ENCODE measurements at regions not wholly inside any gene's neighbourhood (a gene's known extent, or its start where the extent isn't known, plus 50 kb on each side); places are given as distances from the start of the nearest gene placed in this dataset.

- Histone ChIP-seq H3K27ac (ENCODE audit: low read depth) (no peak overlapping the region), H4K20me1 (replicated peaks; ENCODE audit: insufficient read depth) (no peaks in the 10 kb centered on the region), H3K36me3 (ENCODE audit: insufficient read depth) (no peaks in the 10 kb centered on the region), H3K79me2 (replicated peaks; ENCODE audit: insufficient read depth) (no peaks in the 10 kb centered on the region), H3K9me2 (ENCODE audit: insufficient read depth) (no peaks in the 10 kb centered on the region), H2AFZ (no peak overlapping the region), H3K27me3 (ENCODE audit: insufficient read depth) (no peaks in the 10 kb centered on the region), H3K4me3 (no peak overlapping the region), H3K4me2 (no peak overlapping the region), H3K4me1 (ENCODE audit: insufficient read depth) (no peaks in the 10 kb centered on the region), H3F3A (replicated peaks; ENCODE audit: low read depth) (no peaks in the 10 kb centered on the region)
- H3K4me1 Mint-ChIP-seq = no peaks in the 10 kb centered on the region
- TF ChIP-seq ZNF114 (CRISPR knock-in tag; IDR thresholded peaks at IDR 0.05) = no peak
- TF ChIP-seq EZH2 (IDR thresholded peaks at IDR 0.05; ENCODE audit: low read depth, unreplicated experiment) = no peak
- no peak for TF ChIP-seq REST (IDR thresholded peaks at IDR 0.05; ENCODE audit: unreplicated experiment)
- no peak for TF ChIP-seq ZNF331 (CRISPR knock-in tag; IDR thresholded peaks at IDR 0.05; ENCODE audit: low read depth)
- no peak for TF ChIP-seq NANOG (IDR thresholded peaks at IDR 0.05; ENCODE audit: borderline replicate concordance)
- no peak overlapping the region for H3K27ac Mint-ChIP-seq
- H3K9me3 Mint-ChIP-seq = peaks cover 96% of the 10 kb centered on the region
- no peaks in the 10 kb centered on the region for H3K27me3 Mint-ChIP-seq (ENCODE audit: insufficient read depth, low read depth, poor library complexity)
- DNase-seq (ENCODE audit: low spot score) (no peak), ATAC-seq (no peak)
- no peak overlapping the region for H3K4me3 Mint-ChIP-seq
- peaks cover 30% of the 10 kb centered on the region for H3K36me3 Mint-ChIP-seq (ENCODE audit: low read depth)
Observed at GRCh38 chr12:127005406-127005805, 1261.6 kb upstream of the TMEM132C start.

- peaks cover 32% of the 10 kb centered on the region for H3K36me3 Mint-ChIP-seq (ENCODE audit: low read depth)
Observed at GRCh38 chr12:127006972-127007371, 1260.0 kb upstream of the TMEM132C start.

More at GRCh38 chr12:127006972-127007371, 1260.0 kb upstream of the TMEM132C start:
- Histone ChIP-seq H2AFZ (no peak overlapping the region), H3K4me1 (ENCODE audit: insufficient read depth) (no peaks in the 10 kb centered on the region), H3K4me3 (no peak overlapping the region), H3K9me2 (ENCODE audit: insufficient read depth) (no peaks in the 10 kb centered on the region), H3K27me3 (ENCODE audit: insufficient read depth) (no peaks in the 10 kb centered on the region), H3K36me3 (ENCODE audit: insufficient read depth) (no peaks in the 10 kb centered on the region), H3K27ac (ENCODE audit: low read depth) (no peak overlapping the region), H4K20me1 (replicated peaks; ENCODE audit: insufficient read depth) (no peaks in the 10 kb centered on the region), H3K79me2 (replicated peaks; ENCODE audit: insufficient read depth) (no peaks in the 10 kb centered on the region), H3K4me2 (no peak overlapping the region), H3F3A (replicated peaks; ENCODE audit: low read depth) (no peaks in the 10 kb centered on the region)
- Mint-ChIP-seq H3K27ac (no peak overlapping the region), H3K9me3 (peaks cover 96% of the 10 kb centered on the region), H3K4me1 (no peaks in the 10 kb centered on the region), H3K4me3 (no peak overlapping the region), H3K27me3 (ENCODE audit: insufficient read depth, low read depth, poor library complexity) (no peaks in the 10 kb centered on the region)
- DNase-seq (ENCODE audit: low spot score) (no peak), ATAC-seq (no peak)
- TF ChIP-seq ZNF331 (CRISPR knock-in tag; IDR thresholded peaks at IDR 0.05; ENCODE audit: low read depth) = no peak
- no peak for TF ChIP-seq JUNB (IDR thresholded peaks at IDR 0.05; ENCODE audit: unreplicated experiment)
- no peak for TF ChIP-seq CTCF (conservative IDR thresholded peaks at IDR 0.05; ENCODE audit: low read depth in 2 of 2)
